HUES6 (cell line): ENCODE measurements at regions not wholly inside any gene's neighbourhood (a gene's known extent, or its start where the extent isn't known, plus 50 kb on each side); places are given as distances from the start of the nearest gene placed in this dataset.

ENCODE experiments used
- H3K27ac ChIP-seq: 2 replicates; pipeline ENCODE4 v1.7.0; 2013; ENCODE audit warnings: low read depth, mild to moderate bottlenecking, low read length, inconsistent platforms
- H3K27me3 ChIP-seq: 2 replicates; pipeline ENCODE4 v1.6.1; 2013; ENCODE audit warnings: low read length; ENCODE audit not compliant: control insufficient read depth, insufficient read depth
- H3K36me3 ChIP-seq: 2 replicates; pipeline ENCODE4 v1.6.1; 2013; ENCODE audit warnings: low read length; ENCODE audit not compliant: control insufficient read depth, insufficient read depth
- H3K4me1 ChIP-seq: 2 replicates; pipeline ENCODE4 v1.6.1; 2013; ENCODE audit warnings: low read length; ENCODE audit not compliant: control insufficient read depth, insufficient read depth
- H3K4me3 ChIP-seq: 2 replicates; pipeline ENCODE4 v1.5.1; 2013; ENCODE audit warnings: low read depth, low read length
- H3K9ac ChIP-seq: one replicate; pipeline ENCODE4 v1.6.1; 2013; ENCODE audit warnings: mild to moderate bottlenecking, low read length
- H3K9me3 ChIP-seq: 2 replicates; pipeline ENCODE4 v1.6.1; 2013; ENCODE audit warnings: low read depth, low read length; ENCODE audit not compliant: control insufficient read depth, insufficient read depth

- no peaks in the 10 kb centered on the region for H3K36me3 ChIP-seq
- no peak overlapping the region for H3K4me3 ChIP-seq
- H3K9me3 ChIP-seq = peaks cover 3% of the 10 kb centered on the region; the same call in 1 of the 2 replicates
- no peak overlapping the region for H3K27ac ChIP-seq
- H3K9ac ChIP-seq = no peak overlapping the region
- peaks cover 10% of the 10 kb centered on the region; the same call in 1 of the 2 replicates for H3K4me1 ChIP-seq
- no peaks in the 10 kb centered on the region for H3K27me3 ChIP-seq
Observed at GRCh38 chr18:78150590-78150989, 829.0 kb upstream of the SALL3 start.

GRCh38 chr18:78151234-78151633 lies 828.4 kb upstream of the SALL3 start:
- Histone ChIP-seq H3K27me3 (no peaks in the 10 kb centered on the region), H3K36me3 (no peaks in the 10 kb centered on the region), H3K4me1 (peaks cover 10% of the 10 kb centered on the region; the same call in 1 of the 2 replicates), H3K4me3 (no peak overlapping the region), H3K9ac (no peak overlapping the region), H3K27ac (no peak overlapping the region), H3K9me3 (peaks cover 3% of the 10 kb centered on the region; the same call in 1 of the 2 replicates)

GRCh38 chr18:78151948-78152725 lies 827.5 kb upstream of the SALL3 start:
- peaks cover 10% of the 10 kb centered on the region; the same call in 1 of the 2 replicates for H3K4me1 ChIP-seq

GRCh38 chr18:78153362-78153761 lies 826.3 kb upstream of the SALL3 start:
- Histone ChIP-seq H3K27me3 (no peaks in the 10 kb centered on the region), H3K4me3 (no peak overlapping the region), H3K27ac (no peak overlapping the region), H3K4me1 (peaks cover 10% of the 10 kb centered on the region; the same call in 1 of the 2 replicates), H3K9me3 (peaks cover 3% of the 10 kb centered on the region; the same call in 1 of the 2 replicates), H3K9ac (no peak overlapping the region), H3K36me3 (no peaks in the 10 kb centered on the region)

More at GRCh38 chr18:78151948-78152725, 827.5 kb upstream of the SALL3 start:
- Histone ChIP-seq H3K9ac (no peak overlapping the region), H3K4me3 (no peak overlapping the region), H3K9me3 (peaks cover 3% of the 10 kb centered on the region; the same call in 1 of the 2 replicates), H3K27me3 (no peaks in the 10 kb centered on the region), H3K36me3 (no peaks in the 10 kb centered on the region), H3K27ac (no peak overlapping the region)

- H3K4me3 ChIP-seq = no peak overlapping the region
- no peak overlapping the region for H3K27ac ChIP-seq
- no peak overlapping the region for H3K9ac ChIP-seq
- no peaks in the 10 kb centered on the region for H3K27me3 ChIP-seq
- no peaks in the 10 kb centered on the region for H3K36me3 ChIP-seq
- no peaks in the 10 kb centered on the region for H3K9me3 ChIP-seq
- peaks cover 10% of the 10 kb centered on the region; the same call in 1 of the 2 replicates for H3K4me1 ChIP-seq
Observed at GRCh38 chr18:78154444-78154843, 825.2 kb upstream of the SALL3 start.

- Histone ChIP-seq H3K4me3 (no peak overlapping the region), H3K9me3 (no peaks in the 10 kb centered on the region), H3K27ac (no peak overlapping the region), H3K36me3 (no peaks in the 10 kb centered on the region), H3K4me1 (peaks cover 10% of the 10 kb centered on the region; the same call in 1 of the 2 replicates), H3K27me3 (no peaks in the 10 kb centered on the region), H3K9ac (no peak overlapping the region)
Observed at GRCh38 chr18:78154853-78155252, 824.8 kb upstream of the SALL3 start.

- Histone ChIP-seq H3K36me3 (no peaks in the 10 kb centered on the region), H3K4me3 (no peak overlapping the region), H3K9me3 (0 out of 2 replicates have a peak, but pooled peaks cover 3% of the 10 kb centered on the region), H3K27ac (0 out of 2 replicates have a peak overlapping the region, but pooled peaks have one; percentile 57), H3K4me1 (peaks cover 10% of the 10 kb centered on the region; the same call in 1 of the 2 replicates), H3K9ac (no peak overlapping the region), H3K27me3 (no peaks in the 10 kb centered on the region)
Observed at GRCh38 chr18:78156466-78156865, 823.2 kb upstream of the SALL3 start.

GRCh38 chr18:78158943-78159342 lies 820.7 kb upstream of the SALL3 start:
- no peaks in the 10 kb centered on the region for H3K36me3 ChIP-seq
- H3K4me1 ChIP-seq = peaks cover 9% of the 10 kb centered on the region; the same call in 1 of the 2 replicates
- no peaks in the 10 kb centered on the region for H3K27me3 ChIP-seq
- H3K9me3 ChIP-seq = 0 out of 2 replicates have a peak, but pooled peaks cover 3% of the 10 kb centered on the region
- H3K4me3 ChIP-seq = no peak overlapping the region
- H3K9ac ChIP-seq = no peak overlapping the region
- no peak overlapping the region for H3K27ac ChIP-seq

GRCh38 chr18:78159397-78159796 lies 820.2 kb upstream of the SALL3 start:
- Histone ChIP-seq H3K9me3 (0 out of 2 replicates have a peak, but pooled peaks cover 3% of the 10 kb centered on the region), H3K27ac (no peak overlapping the region), H3K9ac (no peak overlapping the region), H3K27me3 (no peaks in the 10 kb centered on the region), H3K4me3 (no peak overlapping the region), H3K4me1 (peaks cover 5% of the 10 kb centered on the region; the same call in 1 of the 2 replicates), H3K36me3 (no peaks in the 10 kb centered on the region)

- Histone ChIP-seq H3K4me1 (no peaks in the 10 kb centered on the region), H3K36me3 (no peaks in the 10 kb centered on the region), H3K27me3 (no peaks in the 10 kb centered on the region), H3K27ac (no peak overlapping the region), H3K9me3 (0 out of 2 replicates have a peak, but pooled peaks cover 3% of the 10 kb centered on the region), H3K4me3 (no peak overlapping the region), H3K9ac (no peak overlapping the region)
Observed at GRCh38 chr18:78160961-78161656, 818.5 kb upstream of the SALL3 start.

- no peaks in the 10 kb centered on the region for H3K27me3 ChIP-seq
- no peak overlapping the region for H3K9ac ChIP-seq
- no peaks in the 10 kb centered on the region for H3K36me3 ChIP-seq
- no peak overlapping the region for H3K4me3 ChIP-seq
- 0 out of 2 replicates have a peak, but pooled peaks cover under 1% of the 10 kb centered on the region for H3K9me3 ChIP-seq
- no peaks in the 10 kb centered on the region for H3K4me1 ChIP-seq
- no peak overlapping the region for H3K27ac ChIP-seq
Observed at GRCh38 chr18:78165525-78165924, 814.1 kb upstream of the SALL3 start.
